H9 (cell line): ENCODE measurements at regions not wholly inside any gene's neighbourhood (a gene's known extent, or its start where the extent isn't known, plus 50 kb on each side); places are given as distances from the start of the nearest gene placed in this dataset.

Experiments used
- DNase-seq: peaks from one replicate; pipeline ENCODE4 v3.0.0-alpha.2; 2017
- H2AFZ ChIP-seq: one replicate; pipeline ENCODE4 v1.6.1; 2013; ENCODE audit warnings: mild to moderate bottlenecking, low read length, control low read depth, moderate library complexity
- H2AK5ac ChIP-seq: 2 replicates; pipeline ENCODE4 v1.6.1; 2013; ENCODE audit warnings: low read length, control low read depth, mixed read lengths; ENCODE audit not compliant: insufficient read length
- H2BK120ac ChIP-seq: one replicate; pipeline ENCODE4 v1.6.1; 2013; ENCODE audit warnings: low read depth, mild to moderate bottlenecking, low read length, control low read depth, inconsistent platforms; ENCODE audit not compliant: poor library complexity, severe bottlenecking
- H2BK12ac ChIP-seq: 2 replicates; pipeline ENCODE4 v1.6.1; 2013; ENCODE audit warnings: low read length, control low read depth, mixed read lengths, low read depth; ENCODE audit not compliant: insufficient read length
- H2BK15ac ChIP-seq: 2 replicates; pipeline ENCODE4 v1.6.1; 2013; ENCODE audit warnings: low read depth, low read length, control low read depth
- H2BK20ac ChIP-seq: one replicate; pipeline ENCODE4 v1.6.1; 2013; ENCODE audit warnings: low read depth, mild to moderate bottlenecking, low read length, control low read depth, inconsistent platforms; ENCODE audit not compliant: poor library complexity, severe bottlenecking
- H2BK5ac ChIP-seq: 2 replicates; pipeline ENCODE4 v1.6.1; 2013; ENCODE audit warnings: low read length, control low read depth, mixed read lengths; ENCODE audit not compliant: insufficient read length
- H3K14ac ChIP-seq: 2 replicates; pipeline ENCODE4 v1.6.1; 2013; ENCODE audit warnings: low read length, control low read depth; ENCODE audit not compliant: insufficient read depth
- H3K18ac ChIP-seq: 2 replicates; pipeline ENCODE4 v1.6.1; 2013; ENCODE audit warnings: low read depth, mild to moderate bottlenecking, mixed read lengths, low read length, control low read depth; ENCODE audit not compliant: insufficient read length
- H3K23ac ChIP-seq: 2 replicates; pipeline ENCODE4 v1.6.1; 2013; ENCODE audit warnings: low read length, control low read depth, mixed read lengths, low read depth; ENCODE audit not compliant: insufficient read length
- H3K23me2 ChIP-seq: 2 replicates; pipeline ENCODE4 v1.6.1; 2013; ENCODE audit warnings: low read depth, mild to moderate bottlenecking, mixed read lengths, low read length, control low read depth; ENCODE audit not compliant: insufficient read length, poor library complexity, severe bottlenecking
- H3K27ac ChIP-seq: 2 replicates; pipeline ENCODE4 v1.5.1; 2013; ENCODE audit warnings: low read length, control low read depth, mixed read lengths, low read depth; ENCODE audit not compliant: insufficient read length
- H3K27me3 ChIP-seq: 2 replicates; pipeline ENCODE4 v1.6.1; 2013; ENCODE audit warnings: low read length, control low read depth, inconsistent platforms; ENCODE audit not compliant: insufficient read depth
- H3K4ac ChIP-seq: 2 replicates; pipeline ENCODE4 v1.6.1; 2013; ENCODE audit warnings: low read depth, mild to moderate bottlenecking, control low read depth, inconsistent platforms, low read length, moderate library complexity
- H3K4me1 ChIP-seq: 2 replicates; pipeline ENCODE4 v1.6.1; 2013; ENCODE audit warnings: low read length, control low read depth, inconsistent platforms; ENCODE audit not compliant: insufficient read depth
- H3K4me2 ChIP-seq: 2 replicates; pipeline ENCODE4 v1.6.1; 2013; ENCODE audit warnings: low read length, control low read depth, mixed read lengths; ENCODE audit not compliant: insufficient read length, insufficient read depth
- H3K56ac ChIP-seq: 2 replicates; pipeline ENCODE4 v1.6.1; 2013; ENCODE audit warnings: low read depth, mild to moderate bottlenecking, mixed read lengths, low read length, control low read depth; ENCODE audit not compliant: insufficient read length
- H3K79me1 ChIP-seq: 2 replicates; pipeline ENCODE4 v1.6.1; 2013; ENCODE audit warnings: low read depth, mild to moderate bottlenecking, moderate library complexity, low read length, control low read depth, inconsistent platforms; ENCODE audit not compliant: insufficient read depth, poor library complexity, severe bottlenecking
- H3K79me2 ChIP-seq: 2 replicates; pipeline ENCODE4 v1.6.1; 2013; ENCODE audit warnings: low read length, control low read depth, inconsistent platforms; ENCODE audit not compliant: insufficient read depth
- H3K9ac ChIP-seq: 2 replicates; pipeline ENCODE4 v1.6.1; 2013; ENCODE audit warnings: low read length, control low read depth, mixed read lengths; ENCODE audit not compliant: insufficient read length; ENCODE audit errors: extremely low read depth
- H3K9me3 ChIP-seq: one replicate; pipeline ENCODE4 v1.6.1; 2013; ENCODE audit warnings: low read depth, low read length, inconsistent platforms; ENCODE audit not compliant: control insufficient read depth
- H3T11ph ChIP-seq: one replicate; pipeline ENCODE4 v1.6.1; 2013; ENCODE audit warnings: mild to moderate bottlenecking, low read length, control low read depth, inconsistent platforms
- H4K20me1 ChIP-seq: one replicate; pipeline ENCODE4 v1.6.1; 2013; ENCODE audit not compliant: control insufficient read depth, insufficient read length, insufficient read depth
- H4K5ac ChIP-seq: 2 replicates; pipeline ENCODE4 v1.6.1; 2013; ENCODE audit warnings: low read depth, mild to moderate bottlenecking, mixed read lengths, low read length, control low read depth; ENCODE audit not compliant: insufficient read length
- H4K8ac ChIP-seq: replicated peaks from 2 replicates; pipeline ENCODE4 v1.6.1; 2013; ENCODE audit warnings: low read length, control low read depth, mixed read lengths, low read depth; ENCODE audit not compliant: insufficient read length
- H4K91ac ChIP-seq: 2 replicates; pipeline ENCODE4 v1.6.1; 2013; ENCODE audit warnings: low read depth, mild to moderate bottlenecking, moderate library complexity, mixed read lengths, low read length, control low read depth; ENCODE audit not compliant: insufficient read length
- H3K27ac Mint-ChIP-seq, 3 experiments: 2 replicates in 2 of 3; 3 replicates in 1 of 3; pipeline ENCODE4 v1.8.0; 2020 to 2021; ENCODE audit warnings: mixed read lengths in 3 of 3, mild to moderate bottlenecking in 1 of 3, moderate library complexity in 1 of 3
- H3K27me3 Mint-ChIP-seq: 2 replicates; pipeline ENCODE4 v1.8.0; 2021; ENCODE audit warnings: low read depth, mild to moderate bottlenecking, moderate library complexity, mixed read lengths
- H3K36me3 Mint-ChIP-seq, 3 experiments: 2 replicates in 2 of 3; 3 replicates in 1 of 3; pipeline ENCODE4 v1.8.0; 2020 to 2021; ENCODE audit warnings: low read depth in 3 of 3, mixed read lengths in 3 of 3; ENCODE audit not compliant: insufficient read depth in 1 of 3
- H3K4me1 Mint-ChIP-seq, 2 experiments: 2 replicates each; pipeline ENCODE4 v1.8.0; 2020; ENCODE audit warnings: mixed read lengths in 2 of 2
- H3K4me3 Mint-ChIP-seq, 2 experiments: 2 replicates in 1 of 2; 3 replicates in 1 of 2; pipeline ENCODE4 v1.8.0; 2020 to 2021; ENCODE audit warnings: mild to moderate bottlenecking in 2 of 2, mixed read lengths in 2 of 2, moderate library complexity in 1 of 2
- H3K9me3 Mint-ChIP-seq, 2 experiments: 2 replicates in 1 of 2; 3 replicates in 1 of 2; pipeline ENCODE4 v1.8.0; 2020; ENCODE audit warnings: mild to moderate bottlenecking in 2 of 2, mixed read lengths in 2 of 2, moderate library complexity in 1 of 2
- WGBS: extraction: QIAGEN DNeasy Blood & Tissue Kit; methylation state at CpG from one replicate; pipeline ENCODE4 v1.1.7; 2013; ENCODE audit warnings: missing lambda C conversion rate, low lambda C conversion rate, mixed read lengths; ENCODE audit not compliant: insufficient read length; ENCODE audit errors: extremely low coverage; 5-methylcytosine and 5-hydroxymethylcytosine counted together
- TF ChIP-seq, protein P1 (sequence below): fragments of 200-600 bp; sonication (generic); conservative IDR thresholded peaks from 3 replicates; pipeline ENCODE4 v1.8.0; 2021; ENCODE audit warnings: antibody characterized with exemption, mild to moderate bottlenecking

DNA sequence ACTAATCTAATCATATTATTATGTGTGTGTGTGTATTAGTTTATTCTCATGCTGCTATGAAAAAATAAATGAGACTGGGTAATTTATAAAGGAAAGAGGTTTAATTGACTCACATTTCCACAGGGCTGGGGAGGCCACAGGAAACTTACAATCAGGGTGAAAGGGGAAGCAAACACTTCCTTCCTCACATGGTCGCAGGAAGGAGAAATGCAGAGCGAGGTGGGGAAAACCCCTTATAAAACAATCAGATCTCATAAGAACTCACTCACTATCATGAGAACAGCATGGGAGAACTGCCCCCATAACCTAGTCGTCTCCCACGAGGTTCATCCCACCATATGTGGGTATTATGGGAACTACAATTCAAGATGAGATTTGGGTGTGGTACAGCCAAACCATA lies 190.9 kb upstream of the TAPT1 start:
- no peak overlapping the region for H2AK5ac ChIP-seq
- WGBS, result no CpG with 5 or more reads among the region's 4 CpGs
- no peaks in the 10 kb centered on the region for H4K20me1 ChIP-seq
- no peaks in the 10 kb centered on the region for H3K23me2 ChIP-seq
- Mint-ChIP-seq H3K4me1 (peaks cover 4 to 5% of the 10 kb centered on the region in 2 experiments), H3K36me3 (no peaks in the 10 kb centered on the region; a peak in 1 of 7 replicates), H3K9me3 (peaks cover 6 to 8% of the 10 kb centered on the region in 2 experiments; a peak in 3 of 5 replicates), H3K27me3 (peaks cover 3% of the 10 kb centered on the region; the same call in 1 of the 2 replicates), H3K27ac (no peak overlapping the region), H3K4me3 (no peak overlapping the region)
- H3K56ac ChIP-seq, result no peak overlapping the region
- no peak overlapping the region for H4K91ac ChIP-seq
- no peak overlapping the region for H2BK15ac ChIP-seq
- no peak overlapping the region for H3K23ac ChIP-seq
- no peak overlapping the region for H3K4ac ChIP-seq
- no peaks in the 10 kb centered on the region for H3K27me3 ChIP-seq
- TF ChIP-seq, protein P1, sequence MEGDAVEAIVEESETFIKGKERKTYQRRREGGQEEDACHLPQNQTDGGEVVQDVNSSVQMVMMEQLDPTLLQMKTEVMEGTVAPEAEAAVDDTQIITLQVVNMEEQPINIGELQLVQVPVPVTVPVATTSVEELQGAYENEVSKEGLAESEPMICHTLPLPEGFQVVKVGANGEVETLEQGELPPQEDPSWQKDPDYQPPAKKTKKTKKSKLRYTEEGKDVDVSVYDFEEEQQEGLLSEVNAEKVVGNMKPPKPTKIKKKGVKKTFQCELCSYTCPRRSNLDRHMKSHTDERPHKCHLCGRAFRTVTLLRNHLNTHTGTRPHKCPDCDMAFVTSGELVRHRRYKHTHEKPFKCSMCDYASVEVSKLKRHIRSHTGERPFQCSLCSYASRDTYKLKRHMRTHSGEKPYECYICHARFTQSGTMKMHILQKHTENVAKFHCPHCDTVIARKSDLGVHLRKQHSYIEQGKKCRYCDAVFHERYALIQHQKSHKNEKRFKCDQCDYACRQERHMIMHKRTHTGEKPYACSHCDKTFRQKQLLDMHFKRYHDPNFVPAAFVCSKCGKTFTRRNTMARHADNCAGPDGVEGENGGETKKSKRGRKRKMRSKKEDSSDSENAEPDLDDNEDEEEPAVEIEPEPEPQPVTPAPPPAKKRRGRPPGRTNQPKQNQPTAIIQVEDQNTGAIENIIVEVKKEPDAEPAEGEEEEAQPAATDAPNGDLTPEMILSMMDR, result no peak
- H3K4me2 ChIP-seq, result no peak overlapping the region
- no peak overlapping the region for H2BK5ac ChIP-seq
- no peak for DNase-seq
- no peak overlapping the region for H3K18ac ChIP-seq
- H4K5ac ChIP-seq, result no peak overlapping the region
- H4K8ac ChIP-seq, result no peak overlapping the region
- no peaks in the 10 kb centered on the region for H3K79me2 ChIP-seq
- H2BK12ac ChIP-seq, result no peak overlapping the region
- no peak overlapping the region for H2BK20ac ChIP-seq
- H2AFZ ChIP-seq, result no peak overlapping the region
- no peak overlapping the region for H2BK120ac ChIP-seq
- no peaks in the 10 kb centered on the region for H3K79me1 ChIP-seq
- H3K27ac ChIP-seq, result no peak overlapping the region
- H3K9ac ChIP-seq, result no peak overlapping the region
- no peaks in the 10 kb centered on the region; the same call in 1 of the 2 replicates for H3K4me1 ChIP-seq
- H3K14ac ChIP-seq, result no peak overlapping the region
- no peak overlapping the region for H3T11ph ChIP-seq
- H3K9me3 ChIP-seq, result no peaks in the 10 kb centered on the region
